ENCODE measurements at regions not wholly inside any gene's neighbourhood (a gene's known extent, or its start where the extent isn't known, plus 50 kb on each side); places are given as distances from the start of the nearest gene placed in this dataset.

DNA sequence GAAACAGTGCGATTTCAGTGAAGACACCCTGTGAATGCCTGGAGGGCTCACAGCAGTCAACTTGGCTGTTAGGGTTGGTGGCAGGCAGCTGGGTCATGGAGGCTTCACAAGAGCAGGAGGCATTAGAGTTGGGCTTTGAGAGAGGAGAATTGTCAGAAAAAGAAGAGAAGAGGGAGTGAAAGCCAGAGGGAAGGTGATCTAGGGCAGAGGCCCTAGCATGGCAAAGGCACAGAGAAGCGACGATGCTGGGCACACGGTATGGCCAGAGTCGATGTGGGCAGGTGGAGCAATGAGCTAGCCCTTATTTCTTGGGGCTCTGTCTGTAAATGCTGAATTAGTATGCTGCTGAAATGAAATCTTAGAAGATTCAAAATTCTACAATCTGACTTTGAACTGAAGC is 52.6 kb upstream of the OLFM4 start:
- no peak for DNase-seq

DNA sequence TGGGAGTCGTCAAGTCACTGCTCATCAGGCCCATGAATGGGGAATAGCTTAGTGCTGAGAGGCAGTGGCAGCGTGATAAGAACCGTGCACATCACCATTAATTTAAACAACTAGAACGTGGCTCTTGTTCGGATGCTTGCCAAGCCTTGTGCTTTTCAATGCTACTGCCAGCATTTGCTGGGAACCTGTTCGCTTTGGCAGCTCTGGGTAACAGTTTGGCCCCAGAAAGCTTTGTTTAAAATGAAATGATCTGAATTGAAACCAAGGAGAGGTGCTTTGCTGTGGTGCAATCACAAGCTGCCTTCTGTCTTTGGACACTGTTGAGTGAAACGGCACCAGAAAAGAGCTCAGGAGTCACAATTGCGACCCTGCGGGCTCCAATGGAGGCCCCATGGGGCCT is 53.5 kb upstream of the OLFM4 start:
- DNase-seq, result no peak

DNA sequence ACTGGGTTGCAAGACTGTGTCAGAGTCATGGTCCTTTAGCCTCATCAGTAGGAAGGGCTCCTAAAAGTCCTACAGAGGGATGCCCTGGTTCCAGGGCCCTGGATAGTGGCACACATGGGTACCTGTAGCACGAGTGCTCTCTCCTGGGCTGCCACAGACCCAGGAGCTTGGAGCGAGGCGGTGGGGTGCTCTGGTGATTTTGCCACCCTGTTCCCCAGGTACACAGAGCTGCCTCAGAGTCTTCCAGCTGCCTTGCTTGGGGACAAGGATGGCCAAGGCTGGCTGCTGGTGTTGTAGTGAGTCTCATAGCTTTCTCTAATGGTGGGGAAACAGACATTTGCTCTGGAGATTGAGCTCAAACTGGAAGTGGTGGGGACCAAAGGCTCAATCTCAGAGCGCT is 53.9 kb upstream of the OLFM4 start:
- no peak for DNase-seq

DNA sequence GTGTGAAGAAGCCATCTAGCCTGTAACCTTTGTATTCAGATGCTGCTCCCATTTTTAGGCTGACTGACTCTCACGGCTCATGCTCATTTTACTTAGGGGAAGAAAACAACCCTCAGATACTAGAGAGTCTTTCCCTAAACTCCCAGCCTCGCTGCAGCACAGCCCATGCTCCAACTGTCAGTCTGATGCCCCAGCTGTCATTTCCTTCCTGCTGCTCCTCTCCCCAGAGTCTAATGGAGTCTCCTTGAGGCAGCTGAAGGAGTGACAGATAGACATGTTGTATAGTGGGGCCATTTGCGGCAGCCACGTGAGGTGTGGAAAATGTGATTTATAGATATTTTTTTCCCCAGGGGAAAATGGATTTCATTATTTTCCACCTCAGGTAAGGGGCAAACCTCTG is 59.2 kb upstream of the OLFM4 start:
- no peak for DNase-seq

DNA sequence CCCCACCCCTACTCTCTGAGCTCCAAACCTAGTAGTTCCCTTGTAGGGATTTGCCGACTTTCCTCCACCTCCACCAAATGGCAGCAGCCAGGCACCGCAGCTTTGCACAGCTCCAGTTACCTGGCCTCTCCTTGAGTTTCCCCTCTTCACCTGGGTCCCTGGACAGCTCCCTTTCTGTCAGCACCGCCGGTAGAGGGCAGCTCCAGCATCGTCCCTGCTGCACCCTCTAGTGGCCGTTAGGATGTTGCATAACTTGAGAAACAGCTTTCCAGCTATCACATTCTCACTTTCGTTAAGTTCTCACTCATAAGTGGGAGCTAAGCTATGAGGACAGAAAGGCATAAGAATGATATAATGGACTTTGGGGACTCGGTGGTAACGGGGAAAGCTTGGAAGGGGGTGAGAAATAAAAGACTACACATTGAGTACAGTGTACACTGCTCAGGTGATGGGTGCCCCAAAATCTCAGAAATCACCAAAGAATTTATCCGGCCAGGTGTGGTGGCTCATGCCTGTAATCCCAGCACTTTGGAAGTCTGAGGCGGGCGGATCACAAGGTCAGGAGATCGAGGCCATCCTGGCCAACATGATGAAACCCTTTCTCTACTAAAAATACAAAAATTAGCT is 60.4 kb upstream of the OLFM4 start:
- DNase-seq, result peak; percentile 80

DNA sequence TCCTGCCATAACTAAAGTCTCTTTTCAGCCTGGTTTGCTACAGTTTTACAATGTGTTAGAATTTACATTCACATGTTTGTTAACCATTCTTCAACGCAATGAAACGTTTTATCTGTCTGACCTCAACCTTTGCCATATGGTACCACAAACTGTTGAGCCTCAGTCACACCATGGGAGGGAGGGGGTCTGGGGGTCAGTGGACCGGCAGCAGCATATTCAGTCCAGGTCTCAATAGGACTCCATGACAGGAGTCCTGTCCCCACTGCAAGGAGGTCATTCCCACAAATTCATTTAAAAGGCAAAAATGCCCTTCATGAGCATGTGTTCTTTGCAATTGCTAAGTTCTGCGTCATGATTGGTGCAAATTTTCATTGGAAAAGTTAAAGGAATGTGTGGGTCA is 66.6 kb upstream of the OLFM4 start:
- DNase-seq, result no peak

DNA sequence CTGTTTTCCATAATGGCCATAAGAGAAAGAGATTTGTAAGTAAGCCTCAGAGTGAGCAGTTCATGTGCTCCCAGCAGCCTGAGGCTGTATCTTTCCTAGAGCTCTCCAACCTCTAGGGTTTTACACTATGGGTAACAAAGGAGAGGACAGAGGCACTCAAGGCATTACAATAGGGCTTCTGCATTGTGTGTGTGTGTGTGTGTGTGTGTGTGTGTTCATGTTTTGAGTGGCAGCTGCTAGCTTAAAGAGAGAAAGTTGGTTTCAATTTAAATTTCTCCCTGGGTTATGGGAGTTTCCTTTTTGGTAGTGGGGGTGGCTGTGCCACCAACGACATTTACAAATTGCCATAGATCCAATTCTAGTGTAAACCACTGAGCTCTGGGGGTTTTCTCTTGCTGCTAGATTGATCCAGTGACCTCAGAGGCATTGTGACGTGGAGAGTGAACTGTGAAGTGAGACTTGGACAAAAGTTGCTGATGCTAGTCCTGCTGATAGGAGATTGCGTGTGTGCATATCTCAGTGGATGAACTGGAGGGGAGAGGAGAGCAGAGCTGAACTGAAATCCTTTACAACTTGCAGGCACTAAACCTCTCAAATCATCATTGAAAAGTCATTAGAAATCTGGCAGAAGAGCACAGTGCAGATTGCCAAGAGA is 67.2 kb upstream of the OLFM4 start:
- no peak for DNase-seq

DNA sequence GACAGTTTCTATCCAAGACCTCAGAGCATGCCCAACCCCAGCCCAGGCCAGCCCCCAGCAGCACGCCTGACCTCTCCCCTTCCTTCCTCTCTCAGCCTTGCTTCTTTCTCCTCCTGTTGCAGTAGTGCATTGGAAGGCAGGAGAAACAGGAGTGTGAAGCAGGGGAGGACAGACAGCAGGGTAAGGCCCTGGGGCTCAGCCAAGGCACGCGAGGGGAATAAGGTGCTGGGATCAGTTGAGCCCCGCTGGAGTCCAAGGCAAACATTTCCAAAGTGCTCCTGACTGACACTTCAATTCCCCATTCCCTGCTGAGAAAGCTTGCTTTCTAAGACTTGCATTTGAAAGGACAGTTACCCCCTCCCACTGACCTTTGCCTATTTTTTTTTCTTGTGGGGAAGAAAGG is 73.1 kb upstream of the OLFM4 start:
- peak; percentile 30 for DNase-seq

DNA sequence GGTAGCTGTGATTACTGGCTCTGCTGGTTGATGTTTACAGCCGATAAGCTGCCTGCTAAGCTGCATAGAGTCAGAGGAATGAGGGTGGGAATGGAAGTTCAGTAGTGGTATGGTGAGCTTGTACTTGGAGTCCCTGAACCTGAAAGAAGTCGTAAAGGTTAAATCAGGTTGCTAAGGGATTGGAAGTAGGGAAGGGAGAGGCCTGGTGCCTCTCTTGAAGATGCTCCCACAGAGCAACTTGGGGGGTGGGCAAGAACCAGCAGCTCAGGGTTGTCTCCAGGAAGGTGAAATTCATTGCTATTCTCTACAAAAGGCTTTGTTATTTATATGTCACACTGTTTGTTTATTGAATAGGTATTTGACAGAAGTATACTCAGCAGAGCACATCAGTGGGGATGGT is 73.8 kb upstream of the OLFM4 start:
- no peak for DNase-seq

DNA sequence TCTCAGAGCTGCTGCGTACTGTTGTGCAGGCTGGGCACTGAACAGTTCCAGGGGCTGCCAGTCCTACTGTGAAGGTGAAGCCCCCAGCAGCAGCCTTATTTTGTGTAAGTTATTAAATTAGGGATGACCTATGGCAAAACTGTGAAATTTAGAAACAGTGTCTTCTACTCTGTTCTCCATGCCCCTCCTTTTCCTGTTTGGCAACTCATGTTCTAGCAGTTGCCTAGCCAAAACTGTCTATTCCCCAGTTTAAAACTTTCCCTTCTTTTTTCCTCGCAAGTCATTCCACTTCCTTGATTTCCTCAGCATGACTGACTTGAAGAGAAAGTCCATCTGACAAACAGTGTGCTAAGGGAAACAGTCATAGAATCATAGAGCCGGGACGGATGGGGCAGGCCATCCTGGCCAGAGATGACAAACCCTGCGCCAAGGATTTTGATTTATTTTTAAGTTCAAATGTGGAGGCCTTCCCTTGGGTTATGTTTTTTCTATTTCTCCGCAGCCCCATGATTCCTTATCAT is 78.1 kb upstream of the OLFM4 start:
- no peak for DNase-seq

DNA sequence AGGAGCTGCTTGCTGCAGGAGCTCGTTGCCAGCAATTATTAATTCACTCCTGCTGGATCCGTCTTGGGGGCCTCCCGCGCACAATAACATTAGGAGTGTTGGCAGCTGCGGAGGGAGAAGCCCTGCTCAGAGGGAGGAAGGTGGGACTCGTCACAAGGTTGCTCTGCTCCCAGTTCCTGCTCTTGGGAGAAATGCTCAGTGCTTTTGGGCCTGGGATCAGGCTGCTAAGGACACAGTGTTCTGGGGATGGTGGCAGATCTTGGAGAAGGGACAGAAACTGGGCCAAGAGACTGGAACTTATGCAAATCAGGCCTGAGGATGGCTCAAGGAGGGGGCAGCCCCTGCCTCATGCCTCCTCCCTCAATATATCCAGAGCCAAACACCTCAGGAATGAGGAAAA is 78.9 kb upstream of the OLFM4 start:
- DNase-seq, result no peak

DNA sequence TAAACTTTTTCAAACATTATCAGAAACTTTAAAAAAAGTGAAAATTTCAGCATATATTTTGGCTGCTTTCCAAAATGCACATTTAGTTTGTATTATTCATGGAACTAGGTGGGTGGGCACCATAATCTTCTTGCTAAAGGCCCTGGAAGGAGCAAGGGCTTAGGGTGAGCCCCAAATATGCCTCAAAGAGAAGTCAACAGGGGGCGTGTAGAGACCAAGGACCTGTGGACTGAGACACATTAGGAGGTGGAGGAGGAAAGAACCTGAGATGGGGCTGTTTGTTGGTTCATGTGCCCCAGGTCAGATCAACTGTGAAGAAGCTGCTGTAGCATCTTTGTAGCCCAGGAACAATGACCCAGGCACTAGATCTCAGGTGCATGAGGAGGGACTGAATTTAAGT is 79.6 kb upstream of the OLFM4 start:
- no peak for DNase-seq

DNA sequence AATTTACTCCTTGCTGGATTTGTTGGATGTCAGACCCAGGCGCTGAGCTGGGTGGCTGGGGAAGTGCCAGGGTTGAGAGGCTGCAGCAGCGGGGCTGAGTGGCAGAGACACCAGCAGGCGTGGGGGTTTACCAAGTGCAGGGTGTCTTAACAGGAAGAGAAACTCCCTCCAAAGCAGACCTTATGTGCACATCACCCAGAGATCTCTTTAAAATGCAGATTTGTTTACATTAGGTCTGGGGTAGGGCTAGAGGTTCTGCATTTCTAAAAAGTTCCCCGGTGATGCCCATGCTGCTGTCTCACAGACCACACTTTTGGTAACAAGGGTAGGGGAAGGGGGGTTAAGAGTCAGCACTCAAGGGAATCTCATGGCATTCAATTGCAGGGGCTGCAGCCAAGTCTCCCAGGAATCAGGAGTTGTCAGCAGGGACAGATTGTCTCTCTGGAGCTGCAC is 80.7 kb upstream of the OLFM4 start:
- DNase-seq, result peak; percentile 11

DNA sequence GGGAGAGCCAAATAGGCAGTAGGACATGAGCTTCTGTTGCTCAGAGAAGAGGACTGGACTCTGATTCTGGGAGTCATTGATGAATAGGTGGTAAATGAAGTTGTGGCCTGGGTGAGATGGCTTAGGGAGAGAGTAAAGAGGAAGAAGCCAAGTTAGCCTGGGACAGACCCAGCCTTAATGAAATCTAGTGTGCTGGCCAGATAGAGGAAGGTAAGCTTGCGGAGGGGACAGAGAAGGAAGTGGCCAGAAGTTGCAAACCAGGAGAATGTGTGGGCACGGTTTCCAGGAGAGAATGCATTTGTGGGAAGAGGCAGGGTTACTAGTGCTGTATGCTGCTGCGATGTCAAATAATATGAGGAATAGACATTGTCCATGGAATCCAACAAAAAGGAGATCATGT is 83.3 kb upstream of the OLFM4 start:
- no peak for DNase-seq

DNA sequence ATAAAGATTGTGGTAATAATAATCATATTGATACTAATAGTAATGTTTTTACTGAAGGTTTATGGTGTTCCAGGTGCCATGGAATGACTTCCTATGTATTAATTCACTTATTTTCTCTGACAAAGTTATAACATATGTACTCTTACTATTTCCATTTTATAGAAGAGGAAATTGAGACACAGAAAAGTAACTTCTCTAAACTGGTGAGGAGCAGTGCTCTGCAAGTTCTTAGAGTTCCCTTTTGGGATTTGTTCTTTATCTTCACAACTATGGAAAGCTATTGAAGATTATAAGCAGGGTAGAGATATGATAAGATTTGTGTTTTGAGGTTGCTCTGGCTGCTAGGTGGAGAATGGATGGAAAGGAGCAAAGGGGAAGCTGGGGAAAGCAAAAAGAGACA is 83.9 kb upstream of the OLFM4 start:
- DNase-seq, result no peak

DNA sequence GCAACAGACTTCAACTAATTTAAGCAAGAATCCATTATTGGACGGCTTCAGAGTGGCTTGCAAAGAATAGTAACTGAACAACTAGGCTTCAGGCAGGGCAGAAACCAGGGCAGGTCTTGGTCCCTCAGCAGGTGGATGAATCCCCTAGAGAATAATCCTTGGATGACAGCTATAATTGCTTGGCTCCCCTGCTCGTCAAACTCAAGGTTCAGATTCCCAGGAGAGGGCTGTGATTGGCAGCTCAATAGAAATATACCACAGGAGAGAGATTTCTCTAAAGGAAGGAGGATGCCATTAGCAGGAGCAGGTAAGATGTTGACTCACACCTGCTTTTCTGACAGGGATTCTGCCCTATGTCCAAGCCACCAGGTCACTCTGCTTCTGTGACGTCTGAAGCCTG is 89.6 kb upstream of the PCDH8 start:
- DNase-seq, result no peak

DNA sequence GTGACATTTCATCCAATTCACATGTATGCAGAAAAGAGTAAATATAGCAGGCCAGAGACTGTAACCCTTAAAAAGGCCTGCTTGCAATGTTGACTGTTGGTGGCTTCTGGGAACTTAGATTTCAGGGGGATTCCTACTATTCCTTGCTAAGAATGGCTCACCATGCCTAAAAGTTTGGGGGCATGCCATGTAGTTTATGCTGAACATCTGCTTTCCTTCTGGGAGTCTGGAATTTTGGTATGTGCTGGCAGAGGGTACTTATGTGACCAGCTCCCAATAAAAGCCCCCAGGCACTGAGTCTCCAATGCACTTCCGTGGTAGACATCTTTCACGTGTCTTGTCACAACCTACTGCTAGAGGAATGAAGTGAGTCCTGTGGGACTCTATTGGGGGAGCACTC is 88.4 kb upstream of the PCDH8 start:
- DNase-seq, result no peak

DNA sequence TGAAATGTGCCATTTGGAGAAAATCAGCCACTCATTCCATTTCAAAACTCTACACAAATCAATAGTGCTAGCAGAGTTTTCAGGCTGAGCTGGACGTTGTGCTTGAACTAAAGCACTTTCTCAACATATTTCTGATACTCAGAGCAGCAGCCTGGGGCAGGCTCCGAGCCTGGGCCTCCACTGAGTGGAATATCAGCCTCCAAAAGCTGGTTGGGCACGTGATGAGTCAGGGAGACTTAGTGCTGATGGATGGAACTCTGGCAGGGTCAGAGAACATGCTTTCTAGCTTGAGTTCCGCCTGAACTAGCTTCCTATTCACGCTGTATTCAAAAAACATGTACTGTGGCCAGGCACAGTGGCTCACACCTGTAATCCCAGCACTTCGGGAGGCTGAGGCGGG is 85.8 kb upstream of the PCDH8 start:
- no peak for DNase-seq

DNA sequence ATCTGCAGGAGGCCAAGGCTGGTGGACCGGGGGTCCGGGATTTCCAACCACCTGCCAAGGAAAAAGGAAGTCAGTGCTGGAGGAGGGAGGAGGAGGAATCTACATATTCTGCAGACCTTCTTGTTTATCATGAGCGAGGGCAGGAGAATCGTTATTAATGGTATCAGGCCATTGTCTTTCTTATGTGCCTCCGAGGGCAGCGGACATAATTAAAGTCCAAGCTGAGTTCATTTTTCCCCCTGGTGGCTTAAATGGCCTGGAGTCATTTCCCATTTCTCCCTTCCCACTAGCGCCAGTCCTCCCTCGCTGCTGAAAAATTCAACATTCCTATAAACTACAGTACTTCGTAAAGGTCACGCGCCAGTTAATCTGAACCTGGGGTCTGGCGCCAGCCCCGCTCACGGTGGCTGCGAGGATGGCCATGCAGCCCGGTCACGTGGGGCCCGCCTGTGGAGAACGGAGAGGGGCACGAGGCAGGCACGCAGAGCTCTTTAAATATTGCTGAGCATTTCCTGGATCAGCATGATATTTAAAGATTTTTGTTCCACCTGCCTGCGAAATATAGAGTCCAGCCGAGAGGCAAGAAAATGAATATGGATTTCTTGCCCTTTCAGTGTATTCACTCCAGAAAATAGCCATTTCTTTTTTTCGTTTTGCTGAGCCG is 85.2 kb upstream of the PCDH8 start:
- no peak for DNase-seq

DNA sequence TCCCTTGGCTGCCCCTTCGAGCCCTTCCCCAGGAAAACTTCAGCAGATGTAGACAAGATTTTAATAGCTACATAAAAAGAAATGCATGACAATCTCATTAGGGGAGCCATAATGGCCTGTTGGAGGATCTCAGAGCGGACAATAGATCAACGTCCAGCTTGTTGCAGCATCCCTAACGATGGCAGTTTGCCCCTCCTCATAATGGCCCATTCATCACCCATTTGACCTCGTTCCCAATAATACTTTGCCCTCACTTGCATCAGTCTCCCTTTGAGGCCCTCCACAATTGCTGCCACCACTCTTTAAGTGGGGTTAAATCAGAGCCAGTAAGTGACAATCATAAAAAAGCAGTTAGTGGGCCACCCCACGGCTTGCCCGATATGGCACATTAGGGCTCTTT is 84.7 kb upstream of the PCDH8 start:
- DNase-seq, result no peak

DNA sequence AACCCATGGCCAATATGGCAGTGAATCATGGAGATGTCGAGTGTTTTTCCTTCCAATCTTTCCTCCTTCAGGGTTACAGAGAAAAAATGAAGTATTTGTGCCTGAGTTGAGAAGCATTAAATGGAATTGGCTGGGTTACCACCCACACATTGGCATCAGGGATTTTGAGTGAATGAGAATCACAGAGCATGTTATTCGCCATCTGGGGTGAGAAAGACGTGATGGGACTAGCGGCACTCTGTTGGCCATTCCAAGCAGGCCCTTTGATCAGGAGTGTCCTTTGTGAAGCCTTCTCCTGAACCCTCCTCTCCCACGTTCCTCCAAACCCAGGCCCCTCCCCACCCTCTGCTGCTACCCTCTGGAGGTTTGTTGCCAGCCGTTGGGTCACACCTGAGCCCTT is 84.2 kb upstream of the PCDH8 start:
- no peak for DNase-seq

DNA sequence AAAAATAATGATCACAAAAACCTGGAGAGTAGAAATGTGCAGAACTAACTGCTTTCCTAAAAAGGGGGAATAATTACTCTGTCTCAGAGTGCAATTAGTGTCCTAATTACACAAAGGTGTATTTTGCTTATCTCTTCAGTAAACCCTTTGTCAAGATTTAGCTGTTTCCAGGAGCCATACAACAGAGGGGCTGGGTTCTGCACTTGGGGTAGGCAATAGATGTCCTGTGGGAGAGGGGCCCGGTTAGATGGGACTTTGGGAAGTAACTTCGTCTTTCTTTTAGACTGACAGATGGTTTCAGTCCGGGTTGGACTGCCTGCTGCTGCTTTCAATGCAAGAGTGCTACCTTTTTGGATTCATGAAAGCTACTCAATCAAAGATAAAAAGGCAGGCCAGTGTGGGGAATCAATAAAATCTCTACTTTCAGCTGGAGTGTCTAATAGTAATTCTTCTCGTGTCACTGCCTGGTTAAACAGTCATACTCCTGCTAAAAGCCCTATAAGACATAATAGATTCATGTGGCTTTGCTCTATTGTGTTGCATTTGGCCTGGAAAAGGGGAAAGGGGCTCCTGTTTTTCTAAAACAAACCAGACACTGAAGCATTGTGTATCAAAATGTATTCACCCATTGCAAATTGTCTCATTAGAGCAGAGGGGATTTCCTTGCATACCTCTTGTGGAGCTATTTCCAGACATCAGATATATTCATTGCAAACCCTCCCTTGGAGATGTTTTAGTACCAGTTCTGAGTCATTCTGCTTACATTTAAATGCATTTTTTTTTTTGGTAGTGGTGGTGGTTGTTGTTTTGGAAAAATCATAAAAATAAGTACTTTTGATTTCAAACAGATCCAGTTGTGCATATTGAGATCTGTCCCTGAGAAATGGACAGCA is 83.3 kb upstream of the PCDH8 start:
- no peak for DNase-seq

DNA sequence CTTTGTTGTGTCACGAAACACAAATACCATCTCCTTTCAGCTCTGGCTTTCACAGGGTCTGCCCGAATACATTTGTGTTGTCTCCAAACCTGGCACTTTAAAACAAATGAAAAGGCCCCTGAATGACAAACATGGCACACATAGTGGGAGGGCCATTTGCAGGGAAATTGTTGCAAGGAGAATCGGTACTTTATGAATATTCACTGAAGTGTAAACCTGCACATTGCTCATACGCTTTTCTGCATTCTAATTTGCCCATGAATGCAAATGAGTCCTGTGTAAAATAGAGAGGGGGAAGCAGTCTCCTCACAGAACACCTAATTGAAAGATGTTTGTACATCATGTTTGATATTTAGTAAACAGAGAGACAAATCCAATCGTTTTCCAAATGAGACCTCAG is 82.7 kb upstream of the PCDH8 start:
- DNase-seq, result no peak

All from DMS79 treated with DMSO at 0.1 percent for 48 hours (cell line).